Fibroblast of peridontal ligament (primary cell): ENCODE measurements at regions not wholly inside any gene's neighbourhood (a gene's known extent, or its start where the extent isn't known, plus 50 kb on each side); places are given as distances from the start of the nearest gene placed in this dataset.
A peak's percentile ranks its signal among the peaks of the same experiment; 100 is the strongest.
"Not testable (repeated sequence)": the region's sequence is repeated elsewhere in the genome, so short reads cannot be mapped to it uniquely, and the experiment has no call there.

Experiments used
- DNase-seq: peaks from one replicate; pipeline ENCODE4 v3.0.0-alpha.2; 2010; ENCODE audit errors: extremely low read depth

DNA sequence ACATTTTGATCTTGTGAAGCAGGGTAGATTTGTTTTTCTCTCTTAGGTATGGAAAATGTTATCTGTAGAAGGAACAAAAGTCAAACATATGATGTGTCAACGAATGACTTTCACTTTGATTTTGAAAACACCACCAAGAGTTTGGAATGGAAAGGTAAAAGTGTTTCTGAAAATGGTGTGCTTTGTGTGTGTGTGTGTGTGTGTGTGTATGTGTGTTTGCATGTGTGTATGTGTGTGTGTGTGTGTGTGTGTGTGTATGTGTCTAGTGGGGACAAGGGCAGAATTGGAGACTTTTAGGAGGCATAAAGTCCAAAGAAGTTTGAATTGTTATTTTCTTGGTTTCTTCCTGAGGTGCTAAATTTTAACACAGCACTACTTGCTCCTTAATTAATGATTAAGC lies 115.4 kb upstream of the PRKCQ start:
- DNase-seq = no peak

DNA sequence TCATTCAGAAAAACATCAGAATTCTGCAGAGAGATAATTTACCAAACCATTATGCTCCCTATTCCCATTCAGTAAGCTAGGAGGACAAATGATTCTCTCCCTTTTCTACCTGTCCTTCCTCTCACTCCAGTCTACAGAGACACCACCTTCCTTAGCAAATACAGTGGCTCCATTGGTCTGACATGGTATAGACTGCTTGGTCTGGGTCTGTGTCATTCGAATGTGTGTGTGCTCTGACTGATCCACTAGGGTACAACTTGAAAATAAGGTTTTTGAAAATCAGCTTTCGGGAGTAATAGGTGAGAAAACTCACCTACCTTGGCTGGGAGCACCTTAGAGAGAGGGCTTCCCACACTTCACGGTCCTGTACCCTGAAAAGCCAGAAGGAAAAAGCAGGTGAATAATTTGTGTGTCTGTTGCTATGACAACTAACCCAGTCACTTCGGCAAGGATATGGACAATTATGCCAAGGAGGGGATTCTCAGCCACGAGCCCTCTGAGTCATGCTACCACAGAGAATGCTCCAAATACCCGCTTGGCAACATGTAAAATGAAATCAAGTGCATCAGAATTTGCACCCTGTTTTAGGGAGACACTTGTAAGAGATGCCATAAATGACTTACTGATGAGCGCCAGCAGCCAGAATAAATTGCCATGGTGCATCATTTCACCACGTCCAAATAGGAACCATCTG lies 114.5 kb upstream of the PRKCQ start:
- no peak for DNase-seq

DNA sequence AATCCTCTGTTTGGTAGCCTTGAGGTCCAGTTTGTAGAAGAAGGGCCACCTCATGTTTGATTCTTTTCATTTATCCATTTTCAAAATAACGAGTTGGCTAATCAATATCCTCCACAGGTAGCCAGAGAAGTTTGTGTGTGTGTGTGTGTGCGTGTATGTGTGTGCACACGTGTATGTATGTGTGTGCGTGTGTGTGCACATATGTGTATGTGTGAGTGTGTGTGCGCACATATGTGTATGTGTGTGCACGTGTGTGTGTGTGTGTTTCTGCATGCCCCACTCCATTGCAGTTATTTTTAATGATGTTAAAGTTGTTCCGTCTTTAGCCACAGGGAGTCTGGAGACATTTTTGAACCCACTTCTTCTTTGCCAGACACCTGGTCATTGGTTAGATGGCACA lies 112.8 kb upstream of the PRKCQ start:
- no peak for DNase-seq

DNA sequence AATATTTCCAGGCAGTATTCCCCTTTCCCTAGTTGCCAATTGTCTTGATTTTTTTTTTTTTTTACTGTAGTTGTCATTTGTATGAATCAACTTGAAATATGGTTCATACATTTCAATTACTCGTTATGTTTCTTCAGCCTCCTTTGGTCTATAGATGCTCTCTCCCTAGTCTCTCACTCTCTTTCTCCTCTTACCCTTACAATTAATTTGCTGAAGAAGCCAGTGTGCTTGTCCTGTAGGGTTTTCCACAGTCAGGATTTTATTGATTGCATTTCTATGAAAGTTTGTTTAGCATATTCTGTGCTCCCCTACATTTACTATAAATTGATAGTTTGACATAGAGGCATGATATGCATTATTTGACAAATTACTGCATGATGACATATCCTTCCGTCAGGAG lies 112.0 kb upstream of the PRKCQ start:
- no peak for DNase-seq

DNA sequence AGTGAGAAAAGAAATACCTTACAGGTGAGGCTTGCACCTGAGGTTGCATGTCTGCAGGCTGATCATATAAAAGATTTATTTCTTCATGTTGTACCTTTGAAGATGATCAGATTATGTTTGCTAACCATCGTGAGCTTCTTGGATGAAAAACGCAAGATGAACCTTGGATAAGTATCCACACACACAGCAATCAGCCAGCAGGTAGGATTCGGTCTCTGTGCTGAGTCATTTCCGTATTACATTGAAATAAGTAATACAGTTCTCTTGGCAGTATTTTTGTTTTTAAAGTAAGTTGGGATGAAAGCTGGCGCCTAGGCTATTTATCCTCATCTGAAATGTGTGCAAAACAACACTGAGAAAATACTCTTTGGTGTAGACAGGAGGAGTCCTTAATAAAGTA lies 109.0 kb upstream of the PRKCQ start:
- no peak for DNase-seq

DNA sequence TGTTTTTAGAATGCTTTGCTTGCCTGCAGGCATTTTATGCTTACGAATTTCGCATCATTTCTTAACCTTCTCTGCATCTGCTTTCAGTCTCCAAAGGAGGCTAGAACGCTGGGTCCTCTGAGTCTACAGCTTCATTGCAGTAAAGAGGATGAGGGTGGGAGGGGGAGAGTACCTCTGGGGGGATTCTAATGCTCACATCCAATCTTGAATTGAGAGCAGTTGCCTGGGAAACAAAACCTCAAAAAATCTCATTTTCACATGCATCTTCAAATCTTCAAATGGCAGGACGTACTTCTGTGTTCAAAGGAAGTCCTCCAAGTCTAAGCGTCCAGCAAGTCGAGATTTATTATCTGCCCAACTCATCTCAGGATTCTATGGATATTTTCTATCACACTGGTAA lies 100.7 kb upstream of the PRKCQ start:
- no peak for DNase-seq

DNA sequence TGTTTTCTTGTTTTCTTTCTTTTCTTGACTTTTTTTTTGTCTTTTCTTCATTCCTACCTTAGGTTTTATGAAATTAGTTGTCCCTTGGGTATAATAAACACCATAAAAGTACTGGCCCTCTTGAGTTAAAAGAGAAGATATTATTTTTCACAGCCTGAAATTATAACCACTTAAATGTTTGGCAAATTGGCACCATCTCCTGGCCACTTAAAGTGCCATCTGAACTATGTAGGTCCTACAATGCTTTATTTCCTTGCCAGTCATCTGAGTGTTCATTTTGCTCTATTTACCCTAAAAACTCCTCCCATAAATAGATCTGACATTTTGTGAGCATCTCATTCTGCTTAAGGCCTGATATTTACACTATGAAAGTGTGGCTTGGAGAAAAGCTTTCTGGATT lies 98.9 kb upstream of the PRKCQ start:
- DNase-seq = no peak

DNA sequence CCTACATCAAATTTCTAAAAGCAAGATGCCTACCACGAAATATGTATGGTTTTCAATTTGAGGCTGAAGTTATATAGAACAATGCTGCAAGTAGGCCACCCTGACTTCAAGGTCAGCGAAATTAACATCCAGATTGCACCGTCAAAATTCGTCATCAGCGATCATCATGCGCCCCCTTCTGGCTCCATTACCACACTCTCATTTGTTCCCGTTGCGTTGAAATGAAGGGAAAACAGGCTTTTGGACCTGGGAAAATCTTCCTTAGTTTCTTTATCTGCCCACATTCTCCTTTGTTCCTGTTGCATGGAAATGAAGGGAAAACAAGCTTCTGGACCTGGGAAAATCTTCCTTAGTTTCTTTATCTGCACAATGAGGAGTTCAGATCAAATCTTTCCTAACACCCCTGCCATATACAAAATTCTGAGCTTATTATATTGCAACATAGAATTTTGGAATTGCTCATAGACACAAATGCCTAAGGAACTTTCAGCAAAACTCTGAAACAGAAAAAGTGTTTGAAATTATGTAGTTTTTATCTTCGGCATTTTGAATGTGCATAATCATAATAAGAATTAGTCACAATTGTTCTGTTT lies 98.2 kb upstream of the PRKCQ start:
- peak; percentile 6 for DNase-seq

DNA sequence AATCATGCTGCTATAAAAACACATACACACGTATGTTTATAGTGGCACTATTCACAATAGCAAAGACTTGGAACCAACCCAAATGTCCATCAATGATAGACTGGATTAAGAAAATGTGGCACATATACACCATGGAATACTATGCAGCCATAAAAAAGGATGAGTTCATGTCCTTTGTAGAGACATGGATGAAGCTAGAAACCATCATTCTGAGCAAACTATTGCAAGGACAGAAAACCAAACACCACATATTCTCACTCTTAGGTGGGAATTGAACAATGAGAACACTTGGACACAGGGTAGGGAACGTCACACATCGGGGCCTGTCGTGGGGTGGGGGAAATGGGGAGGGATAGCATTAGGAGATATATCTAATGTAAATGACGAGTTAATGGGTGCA lies 97.1 kb upstream of the PRKCQ start:
- DNase-seq = not testable (repeated sequence)

DNA sequence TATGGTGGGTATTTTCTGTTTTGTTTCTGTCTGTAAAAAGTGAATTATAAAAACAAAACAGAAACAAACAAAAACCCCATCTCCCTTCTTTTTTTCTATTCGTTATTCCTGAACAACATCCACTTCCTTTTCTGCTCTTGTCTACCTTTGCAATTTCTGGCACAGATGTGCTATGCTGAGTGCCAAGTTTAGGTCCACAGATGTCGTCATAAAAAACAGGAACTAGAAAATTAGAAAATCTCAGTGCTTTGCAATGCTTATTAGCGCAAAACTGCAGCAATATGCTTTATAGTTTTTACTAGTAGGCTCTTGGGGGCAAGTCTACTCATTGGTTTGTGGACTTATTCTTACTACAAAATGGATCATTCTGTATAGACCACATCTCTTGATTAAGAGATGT lies 94.2 kb upstream of the PRKCQ start:
- DNase-seq = no peak

DNA sequence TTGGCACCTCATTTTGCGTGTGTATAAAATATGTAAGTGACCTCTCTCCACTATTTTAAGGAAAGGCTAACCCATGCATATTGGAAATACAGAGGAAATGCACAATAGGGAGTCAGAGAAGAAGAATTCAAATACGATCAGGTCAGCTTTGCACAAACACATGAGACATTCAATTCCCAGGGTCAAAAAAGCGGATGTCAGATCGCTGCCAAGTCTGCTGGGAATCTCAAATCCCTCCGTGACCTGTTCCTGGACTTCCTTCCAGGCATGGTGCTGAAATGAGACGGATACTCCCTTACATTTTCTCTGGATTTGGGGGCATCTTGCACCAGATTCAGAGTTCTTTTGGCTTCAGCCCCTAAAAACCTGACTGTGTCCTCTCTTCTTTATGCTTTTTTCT lies 91.9 kb upstream of the PRKCQ start:
- DNase-seq = no peak

DNA sequence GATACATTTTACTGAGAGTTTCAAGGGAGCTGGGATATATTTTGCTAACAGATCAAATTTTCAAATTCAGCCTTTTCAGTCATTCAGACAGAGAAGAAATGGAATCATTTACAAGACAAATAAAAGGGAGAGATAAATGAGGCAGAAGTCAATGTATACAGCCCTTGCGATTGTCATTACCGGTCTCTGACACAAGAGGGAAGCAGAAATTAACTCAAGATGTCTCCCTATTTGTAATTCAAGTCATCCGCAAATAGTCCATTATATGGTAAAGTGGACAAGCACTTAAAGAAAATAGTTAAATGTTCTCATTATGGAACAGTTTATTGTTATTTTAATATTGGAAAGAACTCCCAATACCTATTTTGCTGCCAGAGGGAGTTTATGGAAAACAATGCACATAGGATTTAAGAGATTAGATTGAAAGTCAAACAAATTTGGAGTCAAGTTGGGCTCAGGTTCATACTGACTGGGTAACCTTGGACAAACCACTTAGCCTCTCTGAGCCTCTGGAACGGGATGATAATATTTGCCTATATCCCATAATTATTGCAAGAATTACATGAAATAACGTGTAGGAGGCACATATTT lies 89.3 kb upstream of the PRKCQ start:
- DNase-seq = peak; percentile 66

DNA sequence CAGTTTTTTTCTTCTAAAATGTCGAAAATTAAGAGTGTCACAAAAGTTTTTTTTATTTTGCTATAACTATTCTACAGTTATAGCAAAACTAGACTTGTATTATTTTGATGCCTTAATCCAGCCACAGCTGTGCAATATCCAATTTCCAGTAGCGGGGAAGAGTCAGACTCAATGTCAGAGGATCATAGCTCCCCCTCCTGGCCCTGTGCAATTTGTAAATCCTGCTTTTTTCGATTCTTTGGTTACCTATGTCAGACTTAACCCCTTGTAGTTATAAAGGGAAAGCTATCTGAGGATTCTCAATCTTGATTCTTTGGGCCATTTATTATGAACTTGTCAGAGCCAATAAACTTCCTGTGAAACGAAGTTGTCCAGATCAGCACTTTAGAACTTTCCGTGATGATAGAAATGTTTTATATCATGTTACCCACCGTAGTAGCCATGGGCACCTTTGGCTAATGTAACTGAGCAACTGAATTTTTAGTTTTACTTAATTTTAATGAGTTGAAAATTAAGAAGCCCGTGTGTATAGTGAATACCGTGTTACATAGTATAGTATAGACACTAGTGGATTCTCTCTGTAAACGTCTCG lies 87.7 kb upstream of the PRKCQ start:
- peak; percentile 21 for DNase-seq

DNA sequence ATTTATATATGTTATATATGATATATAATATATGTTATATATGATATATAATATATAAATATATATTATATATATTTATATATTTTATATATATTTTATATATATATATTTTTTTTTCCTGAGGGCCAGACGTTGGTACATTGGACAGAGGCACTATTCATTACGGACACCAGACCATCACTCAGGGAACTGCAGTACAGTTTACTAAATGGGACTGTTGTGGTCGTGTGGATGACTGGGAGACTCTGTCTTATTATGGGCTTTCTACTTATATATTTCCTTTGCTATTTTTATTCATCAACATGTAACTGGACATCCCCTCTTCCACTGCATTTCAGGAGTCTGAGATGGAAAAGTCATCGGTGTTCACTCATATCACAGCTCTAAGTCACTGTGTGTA lies 87.1 kb upstream of the PRKCQ start:
- DNase-seq = no peak

DNA sequence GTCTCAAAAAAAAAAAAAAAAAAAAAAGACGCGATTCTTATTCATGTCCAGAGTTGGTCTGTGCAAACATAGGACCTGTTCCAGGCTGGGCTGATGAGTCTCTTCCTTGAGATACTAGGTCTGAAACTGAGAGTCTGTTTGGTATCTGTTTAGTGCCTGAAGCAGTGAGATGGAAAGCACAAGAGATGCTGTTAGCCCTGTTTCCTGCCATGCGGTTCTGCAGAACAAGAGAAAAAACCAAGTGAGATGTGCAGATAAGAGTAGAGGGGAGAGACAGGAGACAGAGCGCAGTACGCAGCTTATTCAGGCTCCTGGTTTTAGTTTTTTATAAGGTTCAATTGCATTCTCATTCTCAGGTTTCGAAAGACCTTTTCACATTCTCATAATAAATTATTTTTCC lies 85.8 kb upstream of the PRKCQ start:
- DNase-seq = no peak

DNA sequence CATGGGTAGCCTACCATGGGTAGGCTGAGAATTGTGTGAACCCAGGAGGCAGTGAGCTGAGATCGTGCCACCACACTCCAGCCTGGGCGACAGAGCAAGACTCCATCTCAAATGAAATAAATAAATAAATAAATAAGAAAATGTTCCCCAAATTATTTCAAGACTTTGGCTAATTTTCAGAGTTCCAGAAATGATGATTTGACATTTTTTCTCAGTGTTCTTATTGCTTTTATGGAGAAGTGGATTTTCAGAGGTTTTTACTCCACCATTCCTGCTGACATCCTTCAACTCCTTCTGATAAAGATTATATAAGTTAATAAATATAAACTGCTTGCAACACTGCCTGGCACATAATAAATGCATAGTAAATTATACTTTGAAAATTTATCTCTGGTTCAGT lies 80.4 kb upstream of the PRKCQ start:
- no peak for DNase-seq

DNA sequence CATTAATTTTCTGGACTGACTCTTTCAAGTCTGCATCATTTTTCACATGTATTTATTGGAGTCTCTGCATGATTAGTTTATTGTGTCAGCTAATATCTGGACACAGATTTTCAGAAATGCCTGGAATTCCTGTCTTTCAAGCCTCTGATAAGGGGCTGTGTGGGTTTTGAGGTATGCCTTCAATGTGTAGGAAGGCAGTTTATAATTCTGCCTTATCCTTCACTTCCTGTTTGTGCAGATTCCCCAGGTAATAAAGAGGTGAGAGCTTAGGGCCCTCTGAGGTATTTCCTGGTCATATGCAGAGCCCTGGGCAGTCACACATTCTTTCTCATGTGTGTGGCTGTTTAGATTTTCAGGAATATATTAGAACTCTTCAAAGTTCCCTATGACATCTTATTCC lies 79.4 kb upstream of the PRKCQ start:
- DNase-seq = no peak

DNA sequence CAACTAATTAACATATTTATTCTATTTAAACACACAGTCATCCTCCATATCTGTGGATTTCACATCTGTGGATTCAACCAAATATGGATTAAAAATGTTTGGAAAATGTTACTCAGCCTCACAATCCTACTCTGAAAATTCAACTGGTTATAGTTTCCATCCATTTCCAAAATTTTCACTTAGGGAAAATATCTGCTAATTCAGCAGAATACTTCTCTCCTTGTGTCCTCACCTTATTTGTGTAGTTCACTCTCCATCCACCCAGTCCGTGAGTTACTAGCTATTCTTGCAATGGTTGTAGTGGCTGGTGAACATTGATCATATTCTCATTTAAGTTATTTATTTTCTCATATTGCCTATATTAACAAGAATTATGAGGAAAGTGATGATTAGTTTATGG lies 77.6 kb upstream of the PRKCQ start:
- no peak for DNase-seq

DNA sequence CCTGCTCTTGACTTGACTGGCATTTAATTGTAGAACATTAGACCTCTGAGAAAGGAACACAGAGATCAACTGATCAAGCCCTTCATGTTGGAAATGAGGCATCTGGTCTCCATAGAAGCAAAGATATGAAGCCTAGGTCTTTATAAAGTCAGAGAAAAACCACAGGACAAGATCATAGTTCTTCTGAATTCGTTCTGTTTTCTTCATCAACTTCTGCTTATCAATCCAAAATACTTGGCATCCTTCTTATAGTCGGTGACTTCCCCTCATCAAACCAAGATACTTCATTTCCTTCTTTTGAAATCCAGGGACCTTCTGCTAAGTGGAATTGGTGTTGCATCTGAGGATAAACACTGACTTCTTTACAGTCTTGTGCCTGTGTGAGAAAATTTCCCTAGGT lies 77.1 kb upstream of the PRKCQ start:
- no peak for DNase-seq

DNA sequence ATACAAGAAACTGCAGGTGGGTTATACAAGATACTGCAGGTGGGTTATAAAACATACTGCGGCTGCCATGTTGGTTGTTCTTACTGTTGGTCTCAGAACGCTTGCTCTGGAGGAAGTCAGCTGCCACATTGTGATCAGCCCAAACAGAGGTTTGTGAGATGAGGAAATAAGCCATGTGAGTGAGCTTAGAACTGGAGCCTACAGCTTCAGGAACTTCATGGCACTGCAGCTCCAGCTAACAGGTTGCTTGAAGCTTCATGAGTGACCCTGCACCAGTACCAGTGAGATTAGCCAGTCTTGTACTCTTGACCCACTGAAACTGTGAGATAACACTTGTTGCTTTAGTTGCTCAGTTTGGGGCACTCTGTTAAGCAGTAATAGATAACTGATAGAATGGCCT lies 74.5 kb upstream of the PRKCQ start:
- no peak for DNase-seq

DNA sequence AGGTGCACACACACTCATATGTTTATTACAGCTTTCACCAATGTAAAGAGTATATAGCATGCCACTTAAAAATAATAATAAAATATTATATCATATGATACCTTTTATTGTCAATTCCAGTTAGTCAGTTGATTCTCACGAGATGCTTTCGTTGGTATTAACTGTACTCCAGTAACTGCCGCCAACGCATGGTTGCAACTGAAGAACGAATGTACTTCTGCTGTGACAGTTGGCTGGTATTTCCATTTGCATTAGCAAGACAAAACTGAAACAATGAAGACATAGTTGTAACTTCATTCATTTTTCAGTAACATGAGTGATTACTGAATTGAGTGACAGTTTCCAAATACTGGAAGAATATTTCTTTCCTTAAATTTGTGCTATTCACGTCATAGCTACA lies 70.5 kb upstream of the PRKCQ start:
- no peak for DNase-seq

DNA sequence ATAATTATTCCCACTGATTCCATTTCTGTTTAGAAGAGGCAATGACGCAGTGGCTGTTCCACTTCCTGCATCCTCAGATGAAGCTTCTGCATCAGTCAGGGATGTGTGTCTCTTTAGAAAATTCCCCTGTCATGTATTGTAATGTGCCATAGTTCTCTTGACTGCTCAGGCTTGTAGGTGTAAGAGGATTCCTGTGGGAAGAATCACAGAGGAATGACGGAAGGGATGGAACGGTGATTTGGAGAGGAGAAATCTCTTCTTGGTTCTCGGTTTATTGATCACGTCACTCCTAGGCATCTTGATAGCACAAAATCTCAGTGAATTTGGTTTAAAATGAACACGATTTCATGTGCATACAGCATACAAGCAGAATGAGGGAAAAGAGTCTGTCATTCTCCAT lies 69.8 kb upstream of the PRKCQ start:
- no peak for DNase-seq
